GM18870 (cell line): ENCODE measurements at regions not wholly inside any gene's neighbourhood (a gene's known extent, or its start where the extent isn't known, plus 50 kb on each side); places are given as distances from the start of the nearest gene placed in this dataset.

Experiments used
- ATAC-seq: cut with Tn5 transposase; IDR thresholded peaks from one replicate; pipeline ENCODE4 v1.9.1; 2021; ENCODE audit warnings: moderate library complexity; ENCODE audit not compliant: unreplicated experiment

DNA sequence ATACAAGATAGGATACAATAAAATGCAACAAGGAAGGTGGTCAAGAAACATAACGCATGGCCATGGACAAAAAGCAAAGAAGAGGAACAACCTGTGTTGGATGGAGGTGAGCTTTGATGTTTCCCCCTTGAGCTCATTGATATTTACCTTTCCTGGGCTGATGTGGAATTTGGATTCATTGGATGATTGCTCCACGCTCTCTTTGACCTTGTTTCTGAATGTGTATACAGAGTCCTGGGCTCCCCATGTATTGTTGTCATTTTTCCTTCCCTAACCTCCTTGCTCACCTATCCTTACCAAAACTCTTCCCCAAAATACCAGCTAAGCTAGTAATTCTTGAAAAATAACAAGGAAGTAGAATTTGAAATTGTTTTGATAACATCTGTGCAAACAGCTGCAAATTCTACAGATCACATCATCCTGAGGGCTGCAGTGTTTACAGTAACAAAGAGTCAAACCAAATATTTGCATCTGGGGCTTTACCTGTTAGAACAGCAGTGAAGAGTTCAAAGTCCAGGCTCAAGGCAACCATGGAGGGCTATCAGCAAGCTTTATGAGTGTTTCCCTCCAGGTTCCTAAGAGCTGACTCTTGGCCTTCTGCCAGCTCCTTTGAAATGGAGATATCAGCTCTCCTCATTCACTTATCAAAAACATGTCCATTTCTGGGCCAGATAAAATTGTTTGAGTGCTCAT lies 214.3 kb upstream of the MARCKS start:
- peak; percentile 97 for ATAC-seq

- no peak for ATAC-seq
Observed at GRCh38 chr6:113643407-113643770, 213.8 kb upstream of the MARCKS start.

DNA sequence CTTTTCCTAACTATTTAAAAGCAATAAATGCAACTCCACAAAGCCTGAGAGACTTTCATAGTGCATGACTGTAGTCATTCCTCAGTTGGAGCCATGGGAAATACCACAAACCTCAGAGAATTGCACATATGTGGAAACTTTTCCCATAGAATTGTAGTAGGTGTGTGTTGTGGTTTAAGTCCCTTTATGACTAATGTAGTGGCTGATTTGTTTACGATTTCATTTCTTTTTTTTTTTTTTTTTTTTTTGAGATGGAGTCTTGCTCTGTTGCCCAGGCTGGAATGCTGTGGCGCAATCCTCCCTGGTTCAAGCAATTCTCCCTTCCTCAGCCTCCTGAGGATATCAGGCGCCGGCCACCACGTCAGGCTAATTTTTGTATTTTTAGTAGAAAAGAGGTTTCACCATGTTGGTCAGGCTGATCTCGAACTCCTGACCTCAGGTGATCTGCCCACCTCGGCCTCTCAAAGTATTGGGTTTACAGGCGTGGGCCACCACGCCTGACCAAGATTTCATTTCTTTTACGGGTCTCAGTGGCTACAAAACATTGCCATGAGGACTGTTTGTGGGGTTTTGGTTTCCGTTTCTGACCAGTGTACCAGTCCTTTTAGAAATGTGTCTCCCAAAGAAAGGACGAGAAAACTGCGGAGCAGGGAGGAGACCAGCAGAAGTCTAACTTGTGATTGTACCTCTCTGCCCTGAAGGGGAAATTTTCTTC lies 212.1 kb upstream of the MARCKS start:
- no peak for ATAC-seq

- no peak for ATAC-seq
Observed at GRCh38 chr6:113645576-113645970, 211.6 kb upstream of the MARCKS start.

GRCh38 chr6:113645986-113646385 lies 211.2 kb upstream of the MARCKS start:
- no peak for ATAC-seq

- ATAC-seq, result no peak
Observed at GRCh38 chr6:113646701-113647100, 210.4 kb upstream of the MARCKS start.

DNA sequence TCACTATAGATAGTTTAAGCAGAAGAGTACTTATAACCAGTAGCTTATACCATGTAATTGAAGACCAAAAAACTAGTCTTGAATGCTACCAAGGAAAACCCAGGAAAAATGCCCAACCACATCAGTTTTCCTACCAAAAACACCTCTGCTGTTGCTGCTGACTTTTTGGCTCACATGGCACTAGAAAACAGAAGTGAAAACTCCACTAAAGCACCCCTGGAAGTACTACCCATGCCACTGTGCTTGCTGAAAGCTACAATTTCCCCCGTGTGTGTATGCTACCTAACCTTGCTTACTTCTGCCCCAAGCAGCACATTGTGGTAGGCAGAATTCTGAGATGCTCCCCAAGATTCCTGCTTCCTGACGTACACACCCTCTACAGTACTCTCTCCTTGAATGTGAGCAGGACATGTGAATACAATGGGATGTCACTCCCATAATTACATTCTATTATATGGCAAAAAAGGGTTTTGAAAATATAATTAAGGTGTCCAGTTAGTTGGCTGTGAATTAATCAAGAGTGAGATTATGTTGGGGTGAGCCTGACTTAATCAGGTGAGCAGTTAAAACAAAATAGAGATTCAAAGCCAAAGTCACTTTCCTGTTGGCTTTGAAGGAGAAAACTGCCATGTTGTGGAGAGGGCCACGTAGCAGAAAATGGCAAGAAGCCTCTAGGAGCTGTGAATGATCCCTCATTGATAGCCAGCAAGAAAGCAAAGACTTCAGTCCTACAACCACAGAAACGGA lies 209.8 kb upstream of the MARCKS start:
- peak; percentile 25 for ATAC-seq

GRCh38 chr6:113648698-113649097 lies 208.4 kb upstream of the MARCKS start:
- ATAC-seq, result no peak

DNA sequence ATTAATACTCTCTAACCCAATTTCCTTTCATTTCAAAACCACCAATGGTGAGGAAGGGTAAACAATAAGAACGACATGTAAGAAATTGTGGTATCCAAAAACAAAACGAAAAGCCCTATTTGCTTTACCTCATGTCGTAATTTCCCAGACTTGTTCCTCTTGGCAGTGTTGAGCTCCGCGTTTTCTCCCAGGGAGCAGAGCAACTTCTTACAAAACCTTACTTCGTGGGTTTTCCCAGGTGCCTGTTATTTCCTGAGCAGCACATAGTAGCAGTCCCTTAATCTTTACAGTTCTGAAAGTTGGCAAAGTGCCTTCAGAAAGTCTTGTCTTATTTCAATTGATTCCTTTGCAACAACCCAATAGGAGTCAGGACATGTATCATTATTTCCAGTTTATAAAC lies 207.9 kb upstream of the MARCKS start:
- ATAC-seq, result no peak

- ATAC-seq, result no peak
Observed at GRCh38 chr6:113649880-113650609, 207.1 kb upstream of the MARCKS start.

DNA sequence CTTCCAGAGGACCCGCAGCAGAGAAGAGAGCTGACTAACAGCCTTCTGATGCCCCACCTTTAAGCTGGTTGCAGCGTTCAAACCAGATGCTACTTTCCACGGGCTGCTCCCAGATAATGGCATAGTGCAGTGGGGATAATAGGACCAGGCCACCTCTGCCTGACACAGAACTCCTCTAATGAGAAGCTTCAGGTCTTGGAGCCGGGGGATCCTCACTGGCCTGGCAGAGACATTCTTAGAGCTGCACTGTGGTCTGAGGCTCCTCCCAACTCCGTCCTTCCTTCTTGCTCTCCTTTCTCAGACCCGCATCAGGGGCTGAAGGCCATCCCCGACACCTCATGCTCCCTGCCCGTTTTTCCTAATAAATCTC lies 206.6 kb upstream of the MARCKS start:
- no peak for ATAC-seq

DNA sequence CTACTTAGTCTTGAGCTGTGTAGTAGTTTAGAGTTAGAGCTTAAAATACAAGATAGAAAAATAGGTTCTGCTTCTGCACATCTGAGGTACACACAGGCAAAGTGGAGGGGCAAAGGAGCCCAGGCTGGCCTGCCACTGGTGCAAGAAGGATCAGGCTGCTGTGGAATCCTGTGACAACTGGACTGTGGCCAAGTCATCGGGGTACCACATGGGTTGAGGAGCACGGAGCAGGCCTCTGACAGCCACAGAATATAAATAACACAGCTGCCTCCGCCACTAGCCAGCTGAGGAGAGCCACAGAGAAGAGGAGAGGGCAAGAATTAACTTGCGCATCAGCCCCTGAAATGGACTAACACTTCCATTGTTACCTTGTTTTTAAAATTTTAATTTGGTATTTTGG lies 206.0 kb upstream of the MARCKS start:
- ATAC-seq, result no peak

- no peak for ATAC-seq
Observed at GRCh38 chr6:113651920-113652319, 205.2 kb upstream of the MARCKS start.

GRCh38 chr6:113653275-113653674 lies 203.9 kb upstream of the MARCKS start:
- no peak for ATAC-seq

GRCh38 chr6:113654396-113654795 lies 202.7 kb upstream of the MARCKS start:
- no peak for ATAC-seq

GRCh38 chr6:113655761-113656160 lies 201.4 kb upstream of the MARCKS start:
- ATAC-seq, result no peak

DNA sequence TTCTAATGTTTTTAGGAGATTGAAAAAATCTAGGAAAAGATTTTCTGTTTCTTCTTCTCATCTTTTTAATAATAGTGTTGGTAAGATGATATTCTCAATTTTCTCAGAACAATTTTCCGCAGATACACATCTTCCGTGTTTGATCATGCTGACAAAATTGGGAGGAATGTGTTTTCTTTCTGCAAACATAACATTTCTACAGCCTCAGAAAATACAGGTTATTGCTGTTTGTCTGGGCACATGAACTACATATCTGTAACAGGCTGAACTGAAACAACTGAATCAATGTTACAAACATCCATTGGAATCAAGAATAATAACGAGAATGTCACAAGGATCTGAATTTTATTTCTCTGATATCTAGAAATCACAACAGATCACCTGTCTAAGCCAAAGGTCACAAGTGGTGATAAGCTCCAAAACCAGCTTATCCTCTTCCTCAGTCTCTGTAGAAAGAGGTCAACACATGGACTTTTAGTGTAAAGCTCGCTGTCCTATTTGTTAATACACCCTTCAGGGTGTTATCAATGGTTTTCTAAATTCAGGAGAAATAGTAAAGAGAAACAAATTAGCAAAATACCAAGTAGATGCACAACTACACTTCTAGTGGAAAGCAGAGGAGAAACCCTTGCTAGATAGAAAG lies 197.3 kb upstream of the MARCKS start:
- ATAC-seq, result no peak

DNA sequence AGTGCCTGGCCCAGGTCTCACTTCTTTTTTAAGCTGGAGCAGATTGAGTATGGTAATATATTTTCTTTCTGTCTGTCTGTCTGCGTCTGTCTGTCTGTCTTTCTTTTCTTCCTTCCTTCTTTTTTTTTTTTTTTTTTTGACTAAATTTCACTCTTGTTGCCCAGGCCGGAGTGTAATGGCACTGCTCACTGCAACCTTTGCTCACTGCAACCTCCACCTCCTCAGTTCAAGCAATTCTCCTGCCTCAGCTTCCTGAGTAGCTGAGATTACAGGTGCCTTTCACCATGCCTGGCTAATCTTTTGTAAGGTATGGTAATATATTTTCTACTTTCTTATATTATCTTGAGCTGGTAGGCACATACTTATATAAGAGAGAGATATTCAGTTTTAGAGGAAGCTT lies 196.3 kb upstream of the MARCKS start:
- no peak for ATAC-seq

DNA sequence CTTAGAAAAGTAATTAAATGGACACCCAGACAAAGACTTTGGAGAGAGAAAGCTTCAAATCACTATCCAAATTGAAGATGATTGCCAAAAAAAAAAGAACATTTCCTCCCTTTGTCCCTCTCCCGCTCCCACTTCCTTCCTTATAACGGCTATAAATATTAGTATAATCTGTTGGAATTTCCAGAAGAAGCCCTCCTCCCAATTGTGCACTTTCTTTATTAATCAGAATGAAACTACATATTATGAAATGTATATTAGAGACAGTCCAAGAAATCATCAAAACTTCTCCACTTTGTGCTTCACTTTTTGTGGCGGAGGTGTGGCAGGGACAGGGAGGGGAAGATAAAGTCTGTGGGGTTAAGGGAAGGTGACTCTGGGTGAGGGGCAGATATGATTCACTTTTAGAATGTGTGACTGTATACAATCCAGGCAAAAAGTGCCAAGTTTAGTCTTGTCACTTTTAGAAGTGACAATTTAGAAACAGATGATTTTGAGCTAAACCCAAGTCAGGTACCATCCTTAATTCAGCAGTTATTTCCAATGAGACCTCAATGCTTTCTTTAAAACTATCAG lies 195.0 kb upstream of the MARCKS start:
- ATAC-seq, result no peak

DNA sequence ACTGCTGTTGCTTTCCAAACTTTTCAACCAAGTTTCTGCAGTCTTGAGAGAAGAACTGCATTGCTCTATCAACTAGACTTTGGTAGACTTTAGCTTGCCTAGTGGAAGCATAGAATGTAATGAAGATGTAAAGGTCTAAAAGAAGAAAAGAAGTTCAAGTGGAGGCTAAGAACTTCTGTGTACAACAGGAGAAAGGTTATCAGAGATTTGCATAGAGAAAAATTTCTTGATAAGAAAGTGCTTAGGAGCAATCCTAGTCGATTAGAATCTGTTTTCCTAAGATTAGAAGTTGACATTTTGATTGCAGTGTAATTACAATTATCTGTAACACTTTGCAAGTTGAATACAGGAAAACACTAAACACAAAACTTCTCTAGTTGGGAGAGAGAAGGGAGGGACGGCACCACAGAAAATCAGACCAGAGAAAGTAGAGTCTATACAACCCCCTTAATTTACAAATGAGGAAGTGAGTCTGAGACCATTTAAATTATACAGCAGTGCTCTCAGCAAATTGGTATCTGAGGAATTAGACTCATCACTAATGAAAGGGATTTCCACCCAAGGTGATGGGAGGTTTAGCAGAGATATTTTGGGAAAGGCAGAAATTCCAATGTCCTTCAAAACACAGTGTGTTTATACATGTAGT lies 194.3 kb upstream of the MARCKS start:
- peak; percentile 76 for ATAC-seq
